Superior temporal gyrus (tissue), 1 donor: ENCODE measurements at regions not wholly inside any gene's neighbourhood (a gene's known extent, or its start where the extent isn't known, plus 50 kb on each side); places are given as distances from the start of the nearest gene placed in this dataset.

ENCODE experiments used
- DNase-seq: peaks from one replicate; pipeline ENCODE4 v3.0.0-alpha.2; 2016; ENCODE audit errors: extremely low spot score

DNA sequence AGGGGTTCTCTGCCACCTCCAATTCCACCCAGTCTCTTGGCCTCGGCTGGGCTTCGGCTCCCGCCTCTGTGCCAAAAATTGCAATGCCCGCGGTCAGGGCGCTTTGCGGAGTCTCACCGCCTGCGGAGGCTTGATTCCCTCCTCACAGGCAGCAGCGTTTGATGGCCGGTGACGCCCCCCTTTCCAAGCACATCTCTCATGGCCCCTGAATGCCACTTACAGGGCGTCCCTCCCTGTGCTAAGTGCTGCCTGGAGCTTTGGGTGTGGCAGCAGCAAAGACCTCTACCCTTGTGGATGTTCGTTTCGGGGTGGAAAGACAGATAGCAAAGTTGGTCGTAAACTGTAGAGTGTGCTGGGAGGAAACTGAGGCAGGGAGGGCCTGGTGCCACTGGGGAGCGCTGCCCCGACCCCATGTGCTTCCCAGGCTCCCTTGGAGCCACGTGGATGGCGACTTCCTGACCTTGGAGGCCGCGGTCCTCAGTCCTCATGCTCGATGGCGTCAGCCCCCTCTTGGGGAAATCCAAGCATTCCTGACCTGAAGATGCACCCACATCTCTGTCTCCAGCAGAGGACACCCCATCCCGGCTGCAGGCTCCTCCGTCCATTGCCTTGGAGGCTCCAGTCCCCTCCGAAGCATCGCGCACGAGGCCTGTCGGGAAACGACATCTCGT is 249.2 kb upstream of the IRX4 start:
- DNase-seq, result no peak

DNA sequence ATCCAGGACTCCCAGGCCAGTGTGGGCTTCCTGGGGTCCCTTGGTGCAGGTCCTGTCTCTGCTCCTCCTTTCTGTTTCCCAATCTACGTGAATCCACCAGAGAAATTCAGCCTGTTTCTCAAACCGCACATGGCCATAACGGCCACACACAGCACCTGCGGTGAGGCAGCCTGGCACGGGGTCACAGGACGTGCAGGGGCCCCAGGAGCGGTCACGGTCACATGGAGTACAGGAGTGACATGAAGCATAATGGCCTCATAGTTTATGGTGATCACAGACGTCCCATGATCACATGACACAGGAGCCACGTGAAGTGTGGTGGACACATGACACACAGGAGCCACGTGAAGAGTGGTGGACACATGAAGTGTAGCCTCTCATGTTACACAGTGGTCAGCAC is 248.5 kb upstream of the IRX4 start:
- no peak for DNase-seq

- DNase-seq, result no peak
Measured at GRCh38 chr5:2130361-2130760, 247.6 kb upstream of the IRX4 start.

DNA sequence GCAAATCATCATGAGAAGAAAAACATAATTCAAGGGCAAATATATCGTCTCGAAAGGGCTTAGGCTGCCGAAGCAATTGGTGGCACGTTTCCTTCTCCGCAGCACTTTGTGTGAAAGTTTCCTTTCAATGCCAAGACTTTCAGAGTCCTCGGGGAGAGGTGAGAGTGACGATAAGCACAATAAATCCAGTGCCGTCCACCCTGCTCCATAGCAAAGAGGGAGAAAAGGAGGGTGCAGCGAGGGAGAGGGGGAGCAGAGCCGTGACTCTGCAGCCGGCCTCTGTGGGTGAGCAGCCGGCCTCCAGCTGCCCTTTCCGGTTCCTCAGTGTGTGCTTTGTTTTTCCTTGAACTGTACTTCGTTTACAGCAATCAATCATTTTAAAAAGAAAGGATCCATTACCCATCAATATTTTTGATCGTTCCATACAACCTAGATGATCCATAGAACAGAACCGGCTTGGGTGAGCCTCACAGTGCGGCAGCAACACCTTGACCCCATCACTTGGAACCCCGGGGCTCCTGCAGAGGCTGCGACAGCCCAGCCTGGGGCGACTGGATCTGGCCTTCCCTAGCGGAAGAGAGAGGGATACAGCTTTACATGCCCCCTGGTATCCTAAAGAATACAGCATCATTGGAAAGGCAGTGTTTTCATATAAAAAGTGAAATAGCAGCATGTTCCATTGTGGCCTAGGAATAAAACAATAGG is 247.0 kb upstream of the IRX4 start:
- DNase-seq, result no peak

GRCh38 chr5:2128686-2129355 is 246.1 kb upstream of the IRX4 start:
- DNase-seq, result no peak

- DNase-seq, result no peak
Measured at GRCh38 chr5:2126512-2126911, 243.8 kb upstream of the IRX4 start.

GRCh38 chr5:2125901-2126265 is 243.2 kb upstream of the IRX4 start:
- DNase-seq, result no peak

DNA sequence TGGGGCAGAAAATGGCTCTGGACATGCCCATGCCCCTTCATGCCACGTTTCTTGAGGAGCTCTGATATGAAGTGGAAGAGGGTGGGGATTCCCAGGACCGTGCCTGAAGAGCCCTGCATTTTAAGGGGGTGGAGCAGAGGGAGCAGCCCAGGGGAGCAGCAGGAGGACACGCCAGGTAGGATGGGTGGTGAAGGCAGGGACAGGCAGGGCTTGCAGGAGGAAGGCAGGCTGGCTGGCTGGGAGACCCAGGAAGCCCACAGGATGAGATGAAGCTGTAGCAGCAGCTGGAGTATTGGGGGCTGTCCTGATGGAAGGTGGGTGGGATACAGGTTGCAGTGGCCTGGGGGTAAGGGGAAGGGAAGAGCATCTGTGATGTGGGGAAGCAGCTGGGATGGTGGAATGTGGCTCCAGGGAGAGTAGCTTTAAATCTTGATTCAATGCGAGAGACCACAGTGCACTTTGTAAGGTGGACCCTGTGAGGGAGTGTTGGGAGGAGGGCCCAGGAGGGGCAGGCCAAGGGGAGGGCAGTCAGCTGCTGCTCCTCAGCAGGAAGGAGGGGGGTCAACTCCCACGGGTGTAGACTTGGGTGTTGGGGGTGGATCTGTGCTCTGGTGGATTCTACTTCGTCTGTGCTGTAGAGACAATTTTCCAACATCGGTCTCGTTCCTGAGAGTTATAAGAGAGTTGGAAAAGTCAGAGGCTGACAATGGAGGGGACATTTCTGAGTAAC is 242.6 kb upstream of the IRX4 start:
- no peak for DNase-seq

DNA sequence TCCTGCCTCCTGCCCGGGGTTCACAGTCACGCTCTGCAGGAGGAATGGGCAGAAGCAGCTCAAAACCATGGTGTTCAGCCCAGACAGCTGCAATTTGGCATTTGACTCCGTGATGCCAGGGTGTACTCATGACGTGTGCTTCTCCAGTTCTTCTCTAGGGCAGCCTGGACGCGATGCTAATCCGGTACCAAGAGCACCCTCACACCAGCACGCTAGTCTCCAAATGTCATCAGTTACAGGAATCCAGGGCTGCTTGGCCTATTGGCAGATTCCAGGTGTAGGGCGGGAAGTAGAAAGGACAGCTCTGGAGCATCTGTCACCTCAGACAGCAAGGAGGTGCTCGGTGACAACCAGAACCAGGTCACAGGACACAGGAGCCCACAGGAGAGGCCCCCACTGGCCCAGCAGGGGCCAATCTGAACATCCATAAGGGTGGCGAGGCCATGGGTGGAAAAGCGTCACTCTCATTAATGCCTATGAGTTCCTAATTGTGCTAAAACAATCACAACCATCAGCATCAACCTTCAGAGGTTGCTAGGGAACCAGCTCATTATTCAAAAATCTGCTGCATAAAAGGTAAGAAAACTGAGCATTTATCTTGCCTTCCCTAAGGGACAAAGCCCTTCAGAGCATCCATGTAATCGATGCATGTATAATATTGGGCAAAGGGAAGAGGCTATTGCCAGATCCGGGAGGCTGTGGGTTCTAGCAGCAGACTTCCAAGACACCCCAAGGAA is 241.9 kb upstream of the IRX4 start:
- DNase-seq, result no peak

DNA sequence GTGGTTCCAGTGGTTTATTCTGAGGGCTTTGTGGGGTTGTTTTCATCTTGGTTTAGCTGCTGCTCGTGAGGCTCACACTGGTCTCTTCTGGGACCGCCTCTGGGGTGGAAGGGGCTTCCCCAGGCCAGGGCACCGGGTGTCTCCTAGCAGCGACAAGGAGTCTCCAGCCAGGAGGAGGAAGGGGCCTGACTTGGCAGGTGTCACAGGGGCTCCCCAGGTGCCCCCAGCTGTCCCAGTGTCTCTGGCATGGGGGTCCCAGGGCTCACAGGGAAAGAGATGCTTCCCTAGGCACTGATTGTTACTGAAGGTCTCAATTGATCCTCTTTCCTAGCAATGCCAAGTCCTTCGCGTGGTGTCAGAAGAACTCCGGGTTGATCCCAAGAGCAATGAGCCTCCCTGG is 241.1 kb upstream of the IRX4 start:
- no peak for DNase-seq

GRCh38 chr5:2120361-2120760 is 237.6 kb upstream of the IRX4 start:
- no peak for DNase-seq

- DNase-seq, result no peak
Measured at GRCh38 chr5:2119573-2119972, 236.8 kb upstream of the IRX4 start.

DNA sequence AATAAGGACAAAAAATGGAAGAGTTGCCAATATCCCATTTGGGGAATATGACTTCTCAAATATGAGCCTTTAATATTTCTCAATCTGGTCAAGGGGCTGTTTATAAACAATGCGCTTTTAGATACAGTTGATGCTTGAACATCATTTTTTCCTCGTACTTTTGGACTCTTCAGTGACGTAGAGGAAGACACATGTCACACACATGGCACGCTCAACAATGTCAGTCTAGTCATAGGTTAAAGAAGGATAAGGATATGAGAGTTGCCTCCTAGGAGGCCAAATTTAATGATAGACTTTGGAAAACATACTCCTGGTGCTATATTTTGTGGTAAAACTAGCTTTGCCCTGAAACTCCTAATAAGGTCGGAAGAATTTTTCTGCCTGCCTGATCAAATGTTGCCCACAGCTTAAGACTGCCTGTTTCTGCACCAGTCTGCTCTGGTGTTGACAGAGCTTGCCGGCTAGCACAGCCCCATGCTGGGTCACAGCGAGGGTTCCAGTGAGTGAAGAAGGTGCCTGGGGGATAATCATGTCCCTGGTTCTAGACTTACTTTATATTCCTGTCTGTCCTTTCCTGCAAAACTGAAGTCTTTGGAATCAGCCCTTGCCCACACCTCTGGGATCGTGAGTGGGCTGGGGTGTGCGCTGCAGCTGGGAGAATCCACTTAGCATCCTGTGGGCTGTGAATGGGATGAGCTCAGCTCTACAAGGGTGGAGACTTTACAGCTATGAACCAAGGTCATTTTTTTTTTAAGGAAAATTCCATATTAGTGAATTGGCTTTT is 230.8 kb upstream of the IRX4 start:
- DNase-seq, result no peak

DNA sequence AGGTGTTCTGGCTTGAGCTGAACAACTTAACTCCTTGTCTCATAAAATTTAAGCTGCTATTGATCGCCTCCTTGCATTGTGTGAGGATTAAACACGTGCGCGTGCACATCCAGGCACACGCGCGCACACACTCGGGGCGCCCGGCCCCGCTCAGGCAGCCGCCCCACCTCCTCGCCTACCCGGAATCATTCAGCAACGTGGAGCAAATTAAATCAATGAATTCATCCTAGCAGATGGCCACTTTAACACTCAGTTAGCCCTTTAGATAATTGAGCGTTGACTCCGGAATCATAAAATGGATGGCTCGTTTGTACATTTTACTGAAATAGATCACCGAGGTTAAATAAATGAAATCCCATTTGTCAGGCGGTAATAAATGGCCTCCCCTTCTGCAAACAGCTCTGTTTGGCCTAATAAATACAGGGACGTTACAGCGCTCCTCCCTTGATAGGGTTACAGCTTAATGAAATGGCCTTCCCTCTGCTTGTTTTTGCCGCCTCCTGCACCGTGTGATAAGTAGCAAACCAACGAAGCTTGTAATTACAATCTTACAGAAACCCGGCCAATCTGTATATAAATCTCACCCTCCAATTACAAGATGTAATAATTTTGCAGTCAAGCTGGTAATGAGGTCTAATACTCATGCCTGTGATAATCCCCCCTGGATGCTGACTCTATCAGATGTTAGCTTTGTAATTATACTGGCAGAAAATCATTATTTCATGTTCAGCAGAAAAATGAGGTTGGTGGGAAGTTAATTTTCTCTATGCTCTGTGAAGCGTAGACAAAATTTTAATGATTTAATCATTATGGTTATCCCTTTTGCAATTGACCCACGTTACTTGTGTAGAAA is 229.7 kb upstream of the IRX4 start:
- no peak for DNase-seq

- no peak for DNase-seq
Measured at GRCh38 chr5:2111569-2112105, 228.9 kb upstream of the IRX4 start.

GRCh38 chr5:2110934-2111462 is 228.3 kb upstream of the IRX4 start:
- no peak for DNase-seq

GRCh38 chr5:2110137-2110933 is 227.6 kb upstream of the IRX4 start:
- DNase-seq, result no peak

- no peak for DNase-seq
Measured at GRCh38 chr5:2109566-2109965, 226.8 kb upstream of the IRX4 start.

DNA sequence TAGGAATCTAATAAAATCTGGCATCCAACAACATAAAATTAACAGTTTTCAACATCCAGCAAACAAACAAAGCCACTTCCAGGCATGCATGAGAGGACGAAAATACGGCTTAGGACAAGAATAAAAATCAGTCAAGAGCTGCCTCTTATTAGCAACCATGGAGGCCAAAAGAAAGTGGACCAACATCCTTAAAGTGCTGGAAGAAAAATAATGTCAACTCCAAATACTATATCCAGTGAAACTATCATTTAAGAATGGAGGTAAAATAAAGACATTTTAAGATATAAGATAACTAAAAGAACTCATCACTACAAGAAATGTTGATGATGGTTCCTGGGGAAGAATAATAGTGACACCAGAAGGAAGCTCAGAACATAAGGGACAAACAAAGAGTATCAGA is 224.0 kb upstream of the IRX4 start:
- no peak for DNase-seq
